Spleen (tissue), 11 donors: ENCODE measurements at regions not wholly inside any gene's neighbourhood (a gene's known extent, or its start where the extent isn't known, plus 50 kb on each side); places are given as distances from the start of the nearest gene placed in this dataset.
"Not testable (repeated sequence)": the region's sequence is repeated elsewhere in the genome, so short reads cannot be mapped to it uniquely, and the experiment has no call there.

Experiments used
- DNase-seq: peaks from one replicate; pipeline ENCODE4 v3.0.0-alpha.2; 2020
- H3K27ac ChIP-seq, 8 donors: fragments of 200-600 bp; sonication (generic) in 7 of 8; 1 replicate in 4 of 8; 2 replicates in 4 of 8; pipeline versions ENCODE4 v1.5.0 to v1.8.0; 2016 to 2021; ENCODE audit warnings: inconsistent platforms in 4 of 8, mild to moderate bottlenecking in 4 of 8, moderate library complexity in 1 of 8
- H3K27me3 ChIP-seq, 7 donors: fragments of 200-600 bp; sonication (generic) in 6 of 7; replicated peaks in 1 of 7; 1 replicate in 4 of 7; 2 replicates in 3 of 7; pipeline versions ENCODE4 v1.5.0 to v1.8.0; 2016 to 2021; ENCODE audit warnings: inconsistent platforms in 3 of 7, mild to moderate bottlenecking in 1 of 7
- H3K36me3 ChIP-seq, 6 donors: fragments of 200-600 bp; sonication (generic) in 5 of 6; 1 replicate in 4 of 6; 2 replicates in 2 of 6; pipeline versions ENCODE4 v1.5.0 to v1.8.0; 2016 to 2021; ENCODE audit warnings: inconsistent platforms in 2 of 6
- H3K4me1 ChIP-seq, 6 donors: fragments of 200-600 bp; sonication (generic) in 5 of 6; 1 replicate in 3 of 6; 2 replicates in 3 of 6; pipeline versions ENCODE4 v1.5.0 to v1.8.0; 2016 to 2021; ENCODE audit warnings: inconsistent platforms in 3 of 6
- H3K4me3 ChIP-seq, 8 donors: fragments of 200-600 bp; sonication (generic) in 7 of 8; 1 replicate in 4 of 8; 2 replicates in 4 of 8; pipeline versions ENCODE4 v1.5.0 to v1.8.0; 2016 to 2021; ENCODE audit warnings: inconsistent platforms in 4 of 8, mild to moderate bottlenecking in 4 of 8, moderate library complexity in 2 of 8
- H3K9me3 ChIP-seq, 8 donors: fragments of 200-600 bp; sonication (generic) in 7 of 8; 1 replicate in 4 of 8; 2 replicates in 4 of 8; pipeline versions ENCODE4 v1.5.0 to v1.8.0; 2016 to 2021; ENCODE audit warnings: inconsistent platforms in 4 of 8
- CTCF ChIP-seq, 11 experiments: fragments of 200-600 bp in 7 of 11; fragments of 450-650 bp in 4 of 11; sonication (generic) in 4 of 11; IDR thresholded peaks in 8 of 11; conservative IDR thresholded peaks in 3 of 11; 1 replicate in 7 of 11; 2 replicates in 4 of 11; pipeline versions ENCODE4 v1.4.0 to v1.8.0; 2016 to 2021; ENCODE audit warnings: antibody characterized with exemption in 11 of 11, inconsistent platforms in 4 of 11, mild to moderate bottlenecking in 1 of 11
- POLR2AphosphoS5 ChIP-seq, 3 donors: sonication (generic); formaldehyde crosslinking; IDR thresholded peaks; one replicate each; pipeline ENCODE4 v1.5.1; 2017; ENCODE audit warnings: antibody characterized with exemption in 3 of 3
- WGBS, 5 donors: extraction: QIAGEN DNeasy Blood & Tissue Kit in 3 of 5; methylation state at CpG; one replicate each; pipeline versions ENCODE4 v1.1.5 to v1.1.7; 2013 to 2018; 5-methylcytosine and 5-hydroxymethylcytosine counted together
- intact Hi-C: fragments of 100-400 bp; cut with DNase I; formaldehyde crosslinking; loops from one replicate; pipeline ENCODE4 v1.15.0; 2023; ENCODE audit warnings: low total_unique reads
- donor health status: healthy with polysubstance abuse.
- donor health status: DM: no; HTN: no; CAD: no; lungs with moderate emphysema.
- donor health status: DM: no; HTN: no; CAD: no.
- donor health status: Bipolar disorder and iron deficiency.
- donor health status: healthy.
- donor health status: DM: no; HTN: no; CAD: no.
- donor health status: DM: yes; HTN: yes; CAD: no.

GRCh38 chr14:106349678-106350457, 823.5 kb downstream of the TMEM121 start:
- intact Hi-C loops, DNase-seq, H3K36me3 ChIP-seq, H3K27ac ChIP-seq, H3K9me3 ChIP-seq, H3K27me3 ChIP-seq, H3K4me1 ChIP-seq: not testable (repeated sequence)
- peak in 1 of 3 donors; percentile 40 for TF ChIP-seq POLR2AphosphoS5 (IDR thresholded peaks at IDR 0.05)
- WGBS, 5 donors: 71 to 84% (median 79%) methylated on average over 7 of the region's 7 CpGs
- H3K4me3 ChIP-seq: peak overlapping the region in 2 of 8 donors; percentile 25 to 61

- H3K27me3 ChIP-seq, intact Hi-C loops, H3K36me3 ChIP-seq, DNase-seq, H3K27ac ChIP-seq, H3K9me3 ChIP-seq, H3K4me3 ChIP-seq, H3K4me1 ChIP-seq: not testable (repeated sequence)
- 33 to 43% (median 37%) methylated on average over 6 to 8 of the region's 8 CpGs for WGBS, 5 donors
Measured at GRCh38 chr14:106355007-106355791, 828.8 kb downstream of the TMEM121 start.

- intact Hi-C loops, H3K27me3 ChIP-seq, DNase-seq, H3K4me3 ChIP-seq, H3K27ac ChIP-seq, H3K4me1 ChIP-seq, H3K9me3 ChIP-seq, H3K36me3 ChIP-seq: not testable (repeated sequence)
- WGBS, 5 donors: 34 to 47% (median 39%) methylated on average over 6 of the region's 6 CpGs
Measured at GRCh38 chr14:106355881-106356642, 829.7 kb downstream of the TMEM121 start.

GRCh38 chr14:106356643-106356930, 830.2 kb downstream of the TMEM121 start:
- H3K36me3 ChIP-seq, H3K4me1 ChIP-seq, H3K4me3 ChIP-seq, H3K27ac ChIP-seq, H3K9me3 ChIP-seq, DNase-seq, H3K27me3 ChIP-seq, intact Hi-C loops: not testable (repeated sequence)
- 51 to 67% (median 60%) methylated on average over 2 of the region's 2 CpGs for WGBS, 5 donors

- WGBS, 5 donors: 35 to 55% (median 40%) methylated on average over 14 to 17 of the region's 17 CpGs
- peak in 3 of 11 experiments; percentile 12 to 38 (median 21) for TF ChIP-seq CTCF (IDR thresholded peaks at IDR 0.05 in 8 of 11, conservative IDR thresholded peaks at IDR 0.05 in 3 of 11)
- H3K27ac ChIP-seq, intact Hi-C loops, H3K4me1 ChIP-seq, H3K27me3 ChIP-seq, H3K9me3 ChIP-seq, H3K36me3 ChIP-seq: not testable (repeated sequence)
- H3K4me3 ChIP-seq: peak overlapping the region in 1 of 8 donors; percentile 31
- peak; percentile 88 for DNase-seq
Measured at GRCh38 chr14:106359157-106359887, 832.9 kb downstream of the TMEM121 start.

GRCh38 chr14:106365371-106365770, 839.0 kb downstream of the TMEM121 start:
- H3K27me3 ChIP-seq, H3K27ac ChIP-seq, intact Hi-C loops: not testable (repeated sequence)

GRCh38 chr14:106365894-106366293, 839.5 kb downstream of the TMEM121 start:
- H3K4me3 ChIP-seq, intact Hi-C loops, H3K27ac ChIP-seq, DNase-seq, H3K27me3 ChIP-seq, H3K4me1 ChIP-seq, H3K36me3 ChIP-seq, H3K9me3 ChIP-seq: not testable (repeated sequence)
- 36 to 61% (median 49%) methylated on average over 4 to 5 of the region's 5 CpGs for WGBS, 5 donors

More at GRCh38 chr14:106365371-106365770, 839.0 kb downstream of the TMEM121 start:
- H3K4me1 ChIP-seq, DNase-seq, H3K36me3 ChIP-seq, H3K9me3 ChIP-seq, H3K4me3 ChIP-seq: not testable (repeated sequence)
- WGBS, 5 donors: 39 to 73% (median 55%) methylated on average over 2 of the region's 4 CpGs

GRCh38 chr14:106366971-106367370, 840.6 kb downstream of the TMEM121 start:
- H3K36me3 ChIP-seq, H3K4me3 ChIP-seq, intact Hi-C loops, H3K4me1 ChIP-seq, H3K27me3 ChIP-seq, DNase-seq, H3K9me3 ChIP-seq, H3K27ac ChIP-seq: not testable (repeated sequence)
- 10 to 86% (median 60%) methylated on average over 1 of the region's 1 CpG for WGBS, 5 donors

- H3K27ac ChIP-seq, DNase-seq, H3K9me3 ChIP-seq, H3K27me3 ChIP-seq, H3K36me3 ChIP-seq, H3K4me3 ChIP-seq, intact Hi-C loops: not testable (repeated sequence)
- WGBS, 5 donors: 33 to 73% (median 71%) methylated on average over 2 to 3 of the region's 4 CpGs
- peaks cover 0 to 17% (median 9%) of the 10 kb centered on the region in 6 donors for H3K4me1 ChIP-seq
Measured at GRCh38 chr14:106369456-106369855, 843.1 kb downstream of the TMEM121 start.
